Activated naive CD4-positive, alpha-beta T cell treated with anti-CD3 and anti-CD28 coated beads, Interleukin-2, amount 50 U/mL, for 24 hours (primary cell): ENCODE measurements at regions not wholly inside any gene's neighbourhood (a gene's known extent, or its start where the extent isn't known, plus 50 kb on each side); places are given as distances from the start of the nearest gene placed in this dataset.

ENCODE experiments used
- H3K27ac Mint-ChIP-seq: one replicate; pipeline ENCODE4 v1.8.0; 2021; ENCODE audit warnings: mild to moderate bottlenecking, mixed read lengths
- H3K27me3 Mint-ChIP-seq: one replicate; pipeline ENCODE4 v1.8.0; 2021; ENCODE audit warnings: mixed read lengths
- H3K36me3 Mint-ChIP-seq: one replicate; pipeline ENCODE4 v1.8.0; 2021; ENCODE audit warnings: mixed read lengths
- H3K4me1 Mint-ChIP-seq: one replicate; pipeline ENCODE4 v1.8.0; 2021; ENCODE audit warnings: mixed read lengths
- H3K4me3 Mint-ChIP-seq: one replicate; pipeline ENCODE4 v1.8.0; 2021; ENCODE audit warnings: mild to moderate bottlenecking, mixed read lengths
- H3K9me3 Mint-ChIP-seq: one replicate; pipeline ENCODE4 v1.8.0; 2021; ENCODE audit warnings: mixed read lengths

DNA sequence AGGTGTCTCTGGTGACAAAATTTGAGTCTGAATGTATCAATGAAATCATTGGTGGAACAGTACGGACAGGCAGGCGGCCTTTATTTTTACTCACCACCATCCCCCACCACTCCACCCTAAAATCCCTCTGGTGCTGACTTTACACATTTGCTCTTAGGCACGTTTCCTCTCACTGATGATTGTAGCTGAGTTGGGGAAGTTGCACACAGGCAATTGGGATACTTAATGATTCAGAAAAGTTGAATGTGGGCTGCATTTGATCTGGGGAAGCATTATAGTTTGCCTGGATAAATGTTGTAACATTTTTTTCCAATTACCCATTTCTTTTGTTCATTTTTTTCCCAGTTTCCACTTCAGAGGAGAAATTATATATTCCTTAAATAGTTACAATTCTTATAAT, 658.4 kb downstream of the TLR4 start:
- Mint-ChIP-seq H3K4me3 (no peak overlapping the region), H3K27ac (no peak overlapping the region), H3K4me1 (no peaks in the 10 kb centered on the region), H3K27me3 (peaks cover 3% of the 10 kb centered on the region), H3K36me3 (no peaks in the 10 kb centered on the region), H3K9me3 (peaks cover 5% of the 10 kb centered on the region)

DNA sequence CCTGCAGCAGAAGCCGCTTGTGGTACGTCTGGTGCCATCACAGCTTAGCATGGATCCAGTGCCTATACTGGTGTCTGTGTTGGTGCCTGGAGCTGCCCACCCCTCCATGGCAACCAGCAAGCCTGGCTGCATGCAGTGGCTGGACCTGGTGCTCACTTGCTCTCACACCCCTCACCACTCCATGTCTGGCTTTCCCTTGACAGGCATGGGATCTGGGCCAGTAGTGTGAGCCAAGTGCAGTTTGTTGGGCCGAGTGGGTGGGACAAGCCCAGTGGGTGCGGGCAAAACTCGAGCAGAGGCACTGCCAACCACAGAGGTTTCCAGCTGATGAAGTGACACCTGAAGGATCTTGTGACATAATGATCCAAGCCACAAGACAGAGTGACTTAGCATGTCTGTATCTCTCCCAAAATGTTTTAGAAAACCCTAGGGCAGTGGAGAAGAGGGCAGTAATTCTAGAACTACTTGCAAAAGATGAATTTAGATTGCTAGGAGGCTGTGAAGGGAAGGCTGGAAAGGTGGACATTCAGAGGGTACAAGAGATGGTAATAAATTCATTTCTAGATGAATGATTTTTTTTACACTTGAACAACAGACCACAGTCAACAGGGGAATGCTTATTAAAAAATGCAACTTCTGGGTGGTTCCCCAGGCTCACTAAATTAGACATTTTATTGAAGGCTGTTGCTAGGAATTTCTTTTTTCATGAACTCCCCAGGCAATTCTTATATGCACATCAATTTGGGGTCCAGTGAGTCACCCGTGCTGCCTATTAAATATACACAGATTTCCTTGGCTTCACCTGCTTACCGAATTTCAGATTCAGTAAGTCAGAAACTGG, 660.3 kb downstream of the TLR4 start:
- H3K27ac Mint-ChIP-seq: no peak overlapping the region
- H3K9me3 Mint-ChIP-seq: peaks cover 5% of the 10 kb centered on the region
- no peak overlapping the region for H3K4me3 Mint-ChIP-seq
- no peaks in the 10 kb centered on the region for H3K4me1 Mint-ChIP-seq
- H3K27me3 Mint-ChIP-seq: no peaks in the 10 kb centered on the region
- H3K36me3 Mint-ChIP-seq: no peaks in the 10 kb centered on the region

DNA sequence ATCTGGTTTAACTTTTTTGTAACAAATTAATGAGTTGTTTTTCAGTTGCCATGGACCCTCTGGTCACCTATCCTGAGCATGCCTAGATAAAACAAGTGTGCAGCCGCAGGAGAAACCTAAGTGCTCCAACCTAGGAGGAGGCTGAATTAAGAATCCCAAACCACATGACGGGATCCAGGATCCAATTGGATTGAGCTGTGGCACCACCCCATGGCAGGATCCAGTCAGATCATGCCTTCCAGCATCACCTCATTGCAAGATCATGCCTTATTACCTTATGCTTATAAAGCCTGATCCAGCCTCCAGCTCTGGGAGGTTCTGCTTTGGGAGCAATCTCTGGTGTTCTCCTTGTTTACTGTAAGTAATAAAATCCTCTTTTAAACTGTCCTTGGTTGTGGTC, 662.0 kb downstream of the TLR4 start:
- Mint-ChIP-seq H3K36me3 (no peaks in the 10 kb centered on the region), H3K4me3 (no peak overlapping the region), H3K9me3 (peaks cover 7% of the 10 kb centered on the region), H3K27ac (no peak overlapping the region), H3K4me1 (no peaks in the 10 kb centered on the region), H3K27me3 (no peaks in the 10 kb centered on the region)

DNA sequence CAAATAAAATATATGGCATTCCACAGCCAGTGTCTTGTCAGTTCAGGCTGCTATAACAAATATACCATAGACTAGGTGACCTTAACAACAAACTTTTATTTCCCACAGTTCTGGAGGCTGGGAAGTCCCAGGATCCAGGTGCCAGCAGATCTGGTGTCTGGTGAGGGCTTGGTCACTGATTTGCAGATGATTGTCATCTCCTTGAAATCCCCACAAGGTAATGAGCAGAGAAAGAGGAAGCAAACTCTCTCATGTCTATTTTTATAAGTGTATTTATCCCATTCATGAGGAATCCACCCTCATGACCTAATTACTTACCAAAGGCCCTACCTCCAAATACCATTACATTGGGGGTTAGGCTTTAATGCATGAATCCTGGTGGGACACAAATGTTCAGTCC, 663.2 kb downstream of the TLR4 start:
- Mint-ChIP-seq H3K4me3 (no peak overlapping the region), H3K27me3 (no peaks in the 10 kb centered on the region), H3K4me1 (no peaks in the 10 kb centered on the region), H3K9me3 (peaks cover 12% of the 10 kb centered on the region), H3K36me3 (no peaks in the 10 kb centered on the region), H3K27ac (no peak overlapping the region)

DNA sequence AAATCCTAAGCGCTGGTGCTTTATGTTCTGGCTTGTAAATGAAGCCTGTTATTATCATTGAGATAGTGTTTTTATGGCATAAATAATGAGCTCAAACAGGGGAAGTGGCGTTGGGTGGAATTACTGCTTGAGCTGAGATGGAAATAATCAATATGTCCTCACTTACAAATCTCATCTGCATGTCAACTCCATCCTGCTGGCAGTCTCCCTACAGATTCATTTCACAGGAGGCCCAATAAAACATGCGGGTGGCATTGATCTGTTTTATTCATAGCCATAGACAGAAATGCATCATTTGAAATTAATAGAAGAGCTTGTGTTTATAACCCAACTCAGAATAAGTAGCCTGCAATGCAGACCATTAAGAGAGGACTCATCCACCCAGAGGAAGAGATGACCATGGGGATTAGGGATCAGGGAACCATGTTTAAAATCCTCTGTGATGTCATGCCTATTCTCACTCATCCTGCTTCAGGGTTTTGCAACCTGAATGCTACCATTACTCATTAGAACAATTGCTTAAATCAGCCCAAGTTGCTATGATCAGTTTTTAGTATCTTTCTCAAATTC, 680.4 kb downstream of the TLR4 start:
- Mint-ChIP-seq H3K4me3 (no peak overlapping the region), H3K4me1 (no peaks in the 10 kb centered on the region), H3K27ac (no peak overlapping the region), H3K36me3 (no peaks in the 10 kb centered on the region), H3K27me3 (no peaks in the 10 kb centered on the region), H3K9me3 (no peaks in the 10 kb centered on the region)

DNA sequence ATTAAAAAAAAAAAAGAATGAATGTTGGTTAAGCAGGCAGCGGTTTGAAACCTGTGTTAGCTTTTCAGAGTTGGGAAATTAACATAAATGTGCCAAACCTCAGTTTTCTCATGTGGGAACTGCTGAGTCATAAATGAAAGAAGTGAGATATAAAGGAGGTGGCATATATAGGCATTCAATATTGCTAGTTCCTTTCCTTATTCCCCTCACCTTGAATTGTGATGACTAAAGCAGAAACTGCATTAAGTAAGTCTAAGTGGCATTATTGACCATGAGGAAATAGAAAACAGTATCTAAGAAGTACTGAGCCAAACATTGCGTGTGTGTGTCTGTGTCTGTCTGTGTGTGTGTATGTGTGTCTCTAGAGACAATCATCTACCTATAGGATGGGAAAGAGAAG, 691.2 kb downstream of the TLR4 start:
- Mint-ChIP-seq H3K9me3 (peaks cover 16% of the 10 kb centered on the region), H3K36me3 (no peaks in the 10 kb centered on the region), H3K4me3 (no peak overlapping the region), H3K4me1 (no peaks in the 10 kb centered on the region), H3K27me3 (peaks cover 3% of the 10 kb centered on the region), H3K27ac (no peak overlapping the region)

DNA sequence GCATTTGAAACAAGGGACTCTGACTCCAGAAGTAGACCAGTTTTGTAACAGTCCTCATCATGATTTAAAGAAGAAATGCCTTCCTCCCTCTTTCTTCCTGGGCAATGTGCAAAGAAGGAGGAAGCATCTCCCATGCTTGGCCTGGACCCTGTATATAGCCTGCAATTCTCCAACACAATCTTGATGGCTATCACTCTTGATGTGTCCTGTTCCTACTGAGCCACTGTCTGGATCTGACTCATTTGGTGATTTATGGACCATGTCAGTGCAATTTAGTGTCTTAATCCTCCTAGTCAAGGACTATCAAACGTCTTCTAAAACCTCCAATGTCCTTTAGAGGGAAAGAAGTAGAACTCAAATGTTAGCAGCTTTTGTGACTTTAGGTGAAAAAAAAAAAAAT, 697.3 kb downstream of the TLR4 start:
- H3K4me3 Mint-ChIP-seq: no peak overlapping the region
- peaks cover 3% of the 10 kb centered on the region for H3K27me3 Mint-ChIP-seq
- no peak overlapping the region for H3K27ac Mint-ChIP-seq
- no peaks in the 10 kb centered on the region for H3K36me3 Mint-ChIP-seq
- H3K9me3 Mint-ChIP-seq: peaks cover 15% of the 10 kb centered on the region
- H3K4me1 Mint-ChIP-seq: no peaks in the 10 kb centered on the region

DNA sequence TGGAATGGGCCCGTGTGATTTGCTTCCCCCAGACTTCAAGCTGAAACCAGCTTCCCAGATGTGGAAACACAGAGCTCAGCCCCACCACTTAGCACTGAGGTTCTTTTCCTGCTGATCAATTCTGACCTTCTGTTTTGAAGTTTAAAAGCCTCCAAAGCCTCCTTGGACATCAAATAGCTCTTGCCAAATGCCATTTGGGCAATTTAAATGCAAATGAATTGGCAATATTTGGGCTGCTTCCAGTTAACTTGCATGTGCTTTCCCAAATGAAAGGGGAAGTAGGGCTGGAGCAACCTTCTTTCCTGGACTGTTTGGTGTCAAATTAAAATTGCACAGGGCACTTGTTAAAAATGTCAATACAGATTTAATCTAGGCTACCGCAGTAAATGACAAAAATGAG, 710.5 kb downstream of the TLR4 start:
- H3K27me3 Mint-ChIP-seq: no peaks in the 10 kb centered on the region

DNA sequence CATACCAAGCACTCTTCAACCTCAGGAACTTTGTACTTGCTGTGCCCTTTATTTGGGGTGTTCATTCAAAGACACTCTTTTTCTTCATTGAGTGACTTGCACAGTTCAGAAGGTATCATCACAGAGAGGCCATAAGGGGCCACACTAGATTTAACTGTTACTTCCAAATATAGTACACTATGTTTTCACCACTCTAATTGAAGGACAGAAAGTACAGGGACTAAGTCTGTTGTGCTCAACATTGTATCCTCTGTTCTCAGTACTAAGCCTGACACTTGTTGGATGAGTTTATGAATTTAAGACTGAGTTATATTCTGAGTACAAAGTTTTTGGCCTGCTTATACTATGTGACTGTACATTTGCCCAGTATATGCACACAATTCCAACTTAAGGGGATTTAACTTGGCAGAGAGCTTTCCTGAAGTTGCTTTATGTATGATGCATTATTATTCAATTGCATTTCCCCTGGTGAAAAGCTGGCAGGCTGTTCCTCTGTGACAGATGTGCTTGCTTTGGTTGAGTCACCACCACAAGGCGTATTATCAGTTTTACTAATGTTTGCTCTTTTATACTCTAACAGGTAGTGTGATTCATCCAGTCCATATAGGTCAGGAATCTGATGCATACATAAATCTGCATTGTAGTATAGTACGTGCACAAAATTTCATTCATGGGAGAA, 714.8 kb downstream of the TLR4 start:
- Mint-ChIP-seq H3K9me3 (no peaks in the 10 kb centered on the region), H3K4me1 (no peaks in the 10 kb centered on the region), H3K36me3 (no peaks in the 10 kb centered on the region), H3K4me3 (no peak overlapping the region), H3K27me3 (no peaks in the 10 kb centered on the region), H3K27ac (no peak overlapping the region)

More for the DNA sequence above, 710.5 kb downstream of the TLR4 start:
- Mint-ChIP-seq H3K9me3 (no peaks in the 10 kb centered on the region), H3K4me1 (no peaks in the 10 kb centered on the region), H3K27ac (no peak overlapping the region), H3K36me3 (no peaks in the 10 kb centered on the region), H3K4me3 (no peak overlapping the region)

DNA sequence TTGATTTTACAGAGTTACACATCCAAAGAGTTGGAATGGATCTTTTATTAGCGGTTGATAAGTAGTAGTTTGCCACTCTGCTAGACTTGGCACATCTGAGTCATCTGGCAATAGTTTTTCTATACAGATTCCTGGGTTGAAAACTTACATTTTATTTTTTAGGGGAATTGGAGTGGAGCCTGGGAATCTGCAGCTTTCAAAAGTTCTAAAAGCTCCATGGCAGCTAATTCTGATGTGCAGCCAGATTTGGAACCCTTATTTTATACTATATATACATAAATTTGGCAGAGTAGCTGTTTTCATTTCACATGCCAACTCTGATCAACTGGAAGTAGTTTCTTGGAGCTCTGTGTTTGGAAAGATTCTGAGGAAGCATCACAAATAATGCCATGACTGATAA, 715.5 kb downstream of the TLR4 start:
- no peak overlapping the region for H3K27ac Mint-ChIP-seq
- H3K4me3 Mint-ChIP-seq: no peak overlapping the region
- H3K36me3 Mint-ChIP-seq: no peaks in the 10 kb centered on the region
- no peaks in the 10 kb centered on the region for H3K4me1 Mint-ChIP-seq
- H3K27me3 Mint-ChIP-seq: no peaks in the 10 kb centered on the region
- no peaks in the 10 kb centered on the region for H3K9me3 Mint-ChIP-seq

DNA sequence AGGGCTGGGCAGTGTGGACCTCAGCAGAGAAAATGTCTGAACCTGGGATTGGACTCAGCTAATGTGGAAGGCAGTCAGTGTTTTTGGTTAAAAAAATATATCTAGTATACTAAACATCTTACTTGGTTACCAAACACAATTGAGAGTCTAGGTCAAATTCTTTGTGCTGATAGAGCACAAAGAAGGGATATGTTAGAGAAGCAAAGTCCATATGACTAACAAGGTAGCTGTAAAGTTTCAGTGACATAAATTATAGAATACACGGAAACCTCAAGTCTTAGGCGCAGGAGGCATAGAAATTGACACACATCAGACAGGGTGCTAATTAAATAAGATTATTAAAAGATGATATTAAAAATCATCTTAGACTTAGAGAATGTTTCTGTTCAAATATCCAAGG, 718.3 kb downstream of the TLR4 start:
- Mint-ChIP-seq H3K27me3 (no peaks in the 10 kb centered on the region), H3K4me3 (no peak overlapping the region), H3K36me3 (no peaks in the 10 kb centered on the region), H3K4me1 (no peaks in the 10 kb centered on the region), H3K9me3 (no peaks in the 10 kb centered on the region), H3K27ac (no peak overlapping the region)

DNA sequence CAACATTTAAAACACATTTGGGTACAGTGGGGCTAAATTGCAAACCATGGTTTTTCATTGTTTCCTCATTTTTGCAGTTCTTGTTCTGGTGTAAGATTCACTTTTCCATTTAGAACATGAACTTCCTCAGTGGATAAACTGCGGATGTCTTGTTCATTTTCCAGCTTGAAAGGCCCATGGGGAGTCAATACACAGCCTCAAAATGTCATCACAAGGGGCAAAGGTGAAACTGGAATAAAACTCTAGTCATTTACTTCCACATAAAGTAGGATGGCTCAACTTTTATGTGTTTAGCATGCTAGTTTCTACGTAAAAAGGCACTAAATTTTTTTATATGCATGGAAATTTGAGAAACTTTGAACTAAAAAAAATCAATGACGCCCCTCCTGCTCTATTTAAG, 718.8 kb downstream of the TLR4 start:
- no peaks in the 10 kb centered on the region for H3K4me1 Mint-ChIP-seq
- H3K36me3 Mint-ChIP-seq: no peaks in the 10 kb centered on the region
- no peaks in the 10 kb centered on the region for H3K27me3 Mint-ChIP-seq
- H3K9me3 Mint-ChIP-seq: no peaks in the 10 kb centered on the region
- H3K4me3 Mint-ChIP-seq: no peak overlapping the region
- H3K27ac Mint-ChIP-seq: no peak overlapping the region

DNA sequence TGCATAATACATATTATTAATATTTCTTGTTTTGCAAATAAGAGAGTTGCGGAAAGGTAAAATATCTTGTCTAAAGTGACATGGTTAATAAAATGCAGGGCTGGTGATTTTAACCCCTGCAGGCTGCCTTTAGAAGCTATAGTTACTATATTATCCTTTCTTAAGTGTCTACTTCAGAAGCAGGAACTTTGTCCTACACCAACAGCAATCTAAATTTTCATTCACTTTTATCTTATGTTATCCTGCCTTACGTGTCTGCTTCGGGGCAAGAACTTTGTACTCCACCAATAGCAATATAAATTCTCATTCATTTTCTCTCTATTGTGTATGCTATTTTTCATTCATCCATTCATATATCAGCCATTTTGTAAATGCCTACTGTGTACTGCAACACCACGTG, 719.5 kb downstream of the TLR4 start:
- Mint-ChIP-seq H3K9me3 (no peaks in the 10 kb centered on the region), H3K27me3 (no peaks in the 10 kb centered on the region)

DNA sequence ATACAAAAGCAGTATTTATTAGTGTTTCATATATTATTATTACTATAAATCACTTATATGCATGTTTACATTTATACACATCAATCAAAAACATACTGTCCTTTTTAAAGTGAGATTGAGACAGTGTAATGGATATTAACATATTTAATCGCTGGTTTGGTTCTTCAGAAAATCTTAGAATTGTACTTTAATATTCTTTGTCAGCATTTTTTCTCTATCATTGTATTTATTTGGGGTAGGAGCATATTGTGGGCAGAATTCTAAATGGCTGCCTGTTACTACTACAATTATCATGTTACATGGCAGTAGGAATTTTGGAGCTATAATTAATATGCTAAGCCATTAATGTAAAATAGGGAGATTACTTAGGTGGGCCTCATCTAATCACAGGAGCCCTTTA, 722.6 kb downstream of the TLR4 start:
- Mint-ChIP-seq H3K4me3 (no peak overlapping the region), H3K27ac (no peak overlapping the region), H3K4me1 (no peaks in the 10 kb centered on the region), H3K27me3 (no peaks in the 10 kb centered on the region), H3K9me3 (no peaks in the 10 kb centered on the region), H3K36me3 (no peaks in the 10 kb centered on the region)

More for the DNA sequence above, 719.5 kb downstream of the TLR4 start:
- Mint-ChIP-seq H3K36me3 (no peaks in the 10 kb centered on the region), H3K4me3 (no peak overlapping the region), H3K27ac (no peak overlapping the region), H3K4me1 (no peaks in the 10 kb centered on the region)

DNA sequence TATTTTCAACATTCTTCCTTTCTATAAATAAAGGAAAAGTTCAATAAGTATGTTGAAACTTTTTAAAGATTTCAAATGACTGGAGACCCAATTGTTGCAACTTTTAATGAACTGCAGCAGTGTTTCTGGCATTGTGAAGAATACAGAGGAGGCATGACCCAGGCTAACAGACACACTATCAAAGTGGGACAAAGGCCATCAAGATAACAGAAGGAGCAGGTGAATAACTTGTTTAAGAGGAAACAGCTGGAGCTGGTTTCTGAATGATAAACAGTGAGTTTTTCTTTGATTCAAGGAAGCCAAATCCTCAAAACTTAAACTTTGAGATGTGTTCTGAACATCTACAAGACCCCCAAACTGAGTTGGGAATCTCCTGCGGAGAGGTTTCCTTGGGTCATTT, 734.6 kb downstream of the TLR4 start:
- no peaks in the 10 kb centered on the region for H3K36me3 Mint-ChIP-seq
- no peak overlapping the region for H3K27ac Mint-ChIP-seq

DNA sequence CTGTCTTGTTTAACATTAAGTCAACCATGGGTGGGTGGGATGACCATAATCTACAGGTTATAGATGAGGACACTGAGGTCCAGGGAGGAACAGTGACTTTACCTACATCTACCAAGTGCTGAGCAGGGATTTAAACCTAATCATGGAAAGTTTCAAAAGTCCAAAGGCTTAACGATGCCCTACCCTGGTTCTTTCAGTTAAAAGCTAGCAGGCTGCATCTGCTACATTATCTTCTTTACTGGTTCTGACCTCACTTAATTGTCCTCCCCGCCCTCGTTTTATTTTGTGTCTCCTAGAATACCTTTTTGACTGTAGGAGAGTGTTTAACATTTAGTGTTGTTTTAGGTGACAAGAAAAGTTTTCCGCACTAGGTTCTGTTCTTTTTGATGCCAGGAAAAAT, 735.2 kb downstream of the TLR4 start:
- Mint-ChIP-seq H3K27me3 (no peaks in the 10 kb centered on the region), H3K4me1 (no peaks in the 10 kb centered on the region), H3K4me3 (no peak overlapping the region), H3K27ac (no peak overlapping the region), H3K36me3 (no peaks in the 10 kb centered on the region), H3K9me3 (peaks cover 4% of the 10 kb centered on the region)

More for the DNA sequence above, 734.6 kb downstream of the TLR4 start:
- no peak overlapping the region for H3K4me3 Mint-ChIP-seq
- H3K9me3 Mint-ChIP-seq: peaks cover 4% of the 10 kb centered on the region
- no peaks in the 10 kb centered on the region for H3K27me3 Mint-ChIP-seq
- no peaks in the 10 kb centered on the region for H3K4me1 Mint-ChIP-seq
